ENCODE measurements at regions not wholly inside any gene's neighbourhood (a gene's known extent, or its start where the extent isn't known, plus 50 kb on each side); places are given as distances from the start of the nearest gene placed in this dataset.
"Not testable (repeated sequence)": the region's sequence is repeated elsewhere in the genome, so short reads cannot be mapped to it uniquely, and the experiment has no call there.

DNA sequence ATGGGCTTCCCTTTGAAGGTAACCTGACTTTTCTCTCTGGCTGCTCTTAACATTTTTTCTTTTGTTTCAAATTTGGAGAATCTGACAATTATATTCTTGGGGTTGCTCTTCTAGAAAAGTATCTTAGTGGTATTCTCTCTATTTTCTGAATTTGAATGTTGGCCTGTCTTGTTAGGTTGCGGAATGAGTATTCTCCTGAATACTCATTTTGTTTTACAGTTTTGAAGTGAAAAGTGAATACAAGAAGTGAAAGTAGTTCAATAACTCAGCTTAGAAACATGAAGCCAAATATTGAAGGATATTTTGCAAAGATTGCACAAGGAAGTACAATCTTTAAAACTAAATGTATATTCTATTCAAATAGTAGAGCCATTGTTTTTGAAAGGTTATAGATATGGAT is 120.2 kb upstream of the MAP3K4 start:
- TF ChIP-seq, protein P1, sequence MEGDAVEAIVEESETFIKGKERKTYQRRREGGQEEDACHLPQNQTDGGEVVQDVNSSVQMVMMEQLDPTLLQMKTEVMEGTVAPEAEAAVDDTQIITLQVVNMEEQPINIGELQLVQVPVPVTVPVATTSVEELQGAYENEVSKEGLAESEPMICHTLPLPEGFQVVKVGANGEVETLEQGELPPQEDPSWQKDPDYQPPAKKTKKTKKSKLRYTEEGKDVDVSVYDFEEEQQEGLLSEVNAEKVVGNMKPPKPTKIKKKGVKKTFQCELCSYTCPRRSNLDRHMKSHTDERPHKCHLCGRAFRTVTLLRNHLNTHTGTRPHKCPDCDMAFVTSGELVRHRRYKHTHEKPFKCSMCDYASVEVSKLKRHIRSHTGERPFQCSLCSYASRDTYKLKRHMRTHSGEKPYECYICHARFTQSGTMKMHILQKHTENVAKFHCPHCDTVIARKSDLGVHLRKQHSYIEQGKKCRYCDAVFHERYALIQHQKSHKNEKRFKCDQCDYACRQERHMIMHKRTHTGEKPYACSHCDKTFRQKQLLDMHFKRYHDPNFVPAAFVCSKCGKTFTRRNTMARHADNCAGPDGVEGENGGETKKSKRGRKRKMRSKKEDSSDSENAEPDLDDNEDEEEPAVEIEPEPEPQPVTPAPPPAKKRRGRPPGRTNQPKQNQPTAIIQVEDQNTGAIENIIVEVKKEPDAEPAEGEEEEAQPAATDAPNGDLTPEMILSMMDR (IDR thresholded peaks at IDR 0.05; ENCODE audit: borderline replicate concordance, insufficient read depth, low read depth, low read length) = no peak

DNA sequence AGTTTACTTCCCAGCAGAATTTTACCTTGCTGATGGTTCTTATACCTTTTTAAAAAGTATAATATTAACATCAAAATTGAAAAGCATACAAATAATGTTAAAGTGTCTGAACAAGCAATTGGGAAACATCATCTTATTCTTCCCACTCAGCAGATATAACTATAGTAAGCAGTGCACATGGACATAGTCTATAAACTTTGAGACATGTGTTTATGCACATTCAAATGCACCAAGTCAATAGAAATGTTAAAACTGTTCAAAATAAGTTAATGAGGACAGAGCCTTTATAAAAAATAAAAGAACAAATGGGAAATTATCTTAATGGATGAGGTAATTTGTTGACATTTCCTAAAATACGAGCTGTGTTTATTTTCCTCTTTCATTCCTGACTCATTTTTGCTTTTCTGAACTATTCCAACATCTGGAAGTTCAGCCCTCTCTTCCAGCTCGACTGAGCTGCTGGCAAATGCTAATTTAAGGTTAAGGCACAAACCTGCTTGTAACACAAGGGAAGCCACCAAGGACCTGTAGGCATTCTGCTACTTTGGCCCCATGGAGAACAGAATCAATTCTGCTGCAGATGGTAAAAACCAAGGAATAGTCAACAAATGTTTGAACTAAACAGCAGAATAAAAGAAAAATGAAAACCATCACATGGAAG is 110.3 kb upstream of the MAP3K4 start:
- no peak overlapping the region for H3K4me3 ChIP-seq (ENCODE audit: low read depth, low read length)
- TF ChIP-seq, protein P1 (IDR thresholded peaks at IDR 0.05; ENCODE audit: borderline replicate concordance, insufficient read depth, low read depth, low read length) = no peak

More for the DNA sequence above, 120.2 kb upstream of the MAP3K4 start:
- no peak overlapping the region for H3K4me3 ChIP-seq (ENCODE audit: low read depth, low read length)

DNA sequence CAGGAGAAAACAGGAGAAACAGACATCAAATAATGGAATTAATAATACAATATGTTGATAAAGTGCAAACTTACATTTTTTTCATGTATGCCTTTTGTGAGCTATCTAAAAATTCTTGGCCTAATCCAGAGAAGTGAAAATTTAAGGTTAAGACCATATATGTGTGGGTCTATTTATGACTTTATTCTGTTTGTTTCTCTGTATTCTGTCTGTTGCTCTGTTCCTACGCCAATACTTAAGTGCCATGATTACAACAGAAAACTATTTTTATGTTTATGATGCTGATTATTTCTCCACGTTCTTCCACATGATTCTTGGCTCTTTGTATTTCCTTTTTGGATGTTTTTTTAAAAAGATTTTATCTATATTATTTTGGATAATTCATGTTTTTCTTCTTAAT is 109.6 kb upstream of the MAP3K4 start:
- TF ChIP-seq, protein P1 (IDR thresholded peaks at IDR 0.05; ENCODE audit: borderline replicate concordance, insufficient read depth, low read depth, low read length) = no peak
- no peak overlapping the region for H3K4me3 ChIP-seq (ENCODE audit: low read depth, low read length)

DNA sequence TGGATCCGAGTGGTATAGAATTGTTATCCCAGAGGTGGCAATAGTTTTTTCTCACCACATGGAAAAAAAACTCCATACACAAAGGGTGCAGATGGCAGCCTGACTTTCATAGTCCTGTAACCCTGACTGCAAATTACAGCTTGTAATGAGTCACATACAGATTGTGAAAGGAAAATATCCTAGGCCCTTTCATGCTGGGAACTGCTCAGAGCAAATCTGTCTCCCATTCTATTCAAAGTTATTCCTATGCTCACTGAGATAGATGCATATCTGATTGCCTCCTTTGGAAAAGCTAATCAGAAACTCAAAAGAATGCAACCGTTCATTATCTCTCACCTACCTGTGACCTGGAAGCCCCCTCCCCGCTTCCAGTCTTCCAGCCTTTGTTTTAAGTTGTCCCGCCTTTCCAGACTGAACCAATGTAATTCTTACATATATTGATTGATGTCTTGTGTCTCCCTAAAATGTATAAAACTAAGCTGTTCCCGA is 108.7 kb upstream of the MAP3K4 start:
- TF ChIP-seq, protein P1 (IDR thresholded peaks at IDR 0.05; ENCODE audit: borderline replicate concordance, insufficient read depth, low read depth, low read length) = no peak
- no peak overlapping the region for H3K4me3 ChIP-seq (ENCODE audit: low read depth, low read length)

DNA sequence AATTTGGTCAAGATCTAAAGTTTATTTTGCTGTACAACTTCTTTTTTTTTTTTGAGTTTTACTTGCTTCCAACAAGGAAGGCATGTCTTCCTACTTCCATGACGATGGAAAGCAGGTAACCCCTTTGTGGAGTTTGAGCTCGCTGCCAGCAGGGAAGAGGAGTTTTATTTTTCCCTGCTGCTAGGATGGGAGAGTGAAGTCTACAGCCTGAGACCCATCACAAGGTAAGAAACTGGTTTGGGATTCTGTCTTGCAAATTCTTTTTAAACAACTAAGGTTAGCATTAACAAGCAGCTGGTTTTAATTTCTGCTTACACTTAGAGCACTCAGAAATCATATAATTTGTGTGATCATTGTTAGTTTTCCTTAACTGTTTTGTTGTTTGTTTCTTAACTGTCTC is 108.0 kb upstream of the MAP3K4 start:
- no peak overlapping the region for H3K4me3 ChIP-seq (ENCODE audit: low read depth, low read length)

DNA sequence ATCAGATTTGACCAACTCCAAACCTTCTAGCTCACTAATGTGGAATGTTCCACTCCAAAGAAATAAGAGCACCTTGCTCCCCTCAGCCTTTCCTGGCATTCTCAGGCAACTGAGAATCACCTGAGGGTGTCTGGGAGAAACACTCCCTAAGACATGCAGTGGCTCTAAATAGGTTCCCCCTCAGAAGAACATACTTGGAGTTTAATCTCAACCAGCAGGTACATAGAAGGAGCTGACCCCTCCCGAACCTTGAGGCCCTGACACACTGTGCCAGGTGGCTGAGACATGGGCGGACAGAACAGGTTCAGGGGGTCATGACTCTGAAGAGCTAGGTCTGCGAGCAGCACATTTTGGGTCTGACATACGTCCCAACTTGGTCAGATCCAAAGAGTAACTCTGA is 107.6 kb upstream of the MAP3K4 start:
- TF ChIP-seq, protein P1 (IDR thresholded peaks at IDR 0.05; ENCODE audit: borderline replicate concordance, insufficient read depth, low read depth, low read length) = no peak
- no peak overlapping the region for H3K4me3 ChIP-seq (ENCODE audit: low read depth, low read length)

More for the DNA sequence above, 108.0 kb upstream of the MAP3K4 start:
- TF ChIP-seq, protein P1 (IDR thresholded peaks at IDR 0.05; ENCODE audit: borderline replicate concordance, insufficient read depth, low read depth, low read length) = no peak

DNA sequence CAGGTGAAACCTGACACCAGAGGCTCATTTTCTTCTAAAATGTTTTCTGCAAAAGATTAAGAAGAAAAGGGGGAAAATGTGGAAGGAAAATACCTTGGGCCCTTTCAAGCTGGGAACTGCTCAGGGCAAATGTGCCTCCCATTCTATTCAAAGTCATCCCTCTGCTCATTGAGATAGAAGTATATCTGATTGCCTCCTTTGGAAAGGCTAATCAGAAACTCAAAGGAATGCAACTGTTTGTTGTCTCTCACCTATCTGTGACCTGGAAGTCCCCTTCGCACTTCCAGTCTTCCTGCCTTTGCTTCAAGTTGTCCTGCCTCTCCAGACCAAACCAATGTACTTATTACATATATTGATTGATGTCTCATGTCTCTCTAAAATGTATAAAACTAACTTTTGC is 102.4 kb upstream of the MAP3K4 start:
- H3K4me3 ChIP-seq (ENCODE audit: low read depth, low read length) = not testable (repeated sequence)

Measured in GM12875 (cell line).